ENCODE measurements at regions not wholly inside any gene's neighbourhood (a gene's known extent, or its start where the extent isn't known, plus 50 kb on each side); places are given as distances from the start of the nearest gene placed in this dataset.

- no peak for TF ChIP-seq CTCF (IDR thresholded peaks at IDR 0.05; ENCODE audit: control insufficient read depth, extremely low read depth, insufficient read depth)
- H3K4me3 ChIP-seq (ENCODE audit: low read depth, low read length), result no peak overlapping the region
- DNase-seq (ENCODE audit: low read depth), result no peak
These were observed 369.7 kb downstream of the CD109 start for GRCh38 chr6:74065705-74066104.

DNA sequence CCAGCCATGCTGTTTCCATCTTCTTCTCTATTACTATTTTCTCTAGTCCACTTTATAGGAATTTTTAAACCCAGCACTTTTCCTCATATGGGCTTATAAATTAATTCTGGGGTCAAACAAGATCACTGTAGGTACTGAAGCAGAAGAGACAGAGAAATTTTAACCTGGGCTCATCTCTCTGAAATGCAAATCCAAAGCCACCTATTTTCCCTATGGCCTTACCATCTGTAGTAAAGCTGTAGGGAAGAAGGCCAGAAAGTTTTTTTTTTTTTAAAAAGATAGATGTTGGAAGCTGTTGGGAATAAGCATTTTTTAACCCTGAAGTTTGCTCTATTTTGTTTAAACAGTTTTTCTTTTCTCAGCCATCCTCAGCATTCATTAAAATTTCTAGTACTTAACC lies 367.4 kb downstream of the CD109 start:
- no peak for TF ChIP-seq CTCF (IDR thresholded peaks at IDR 0.05; ENCODE audit: control insufficient read depth, extremely low read depth, insufficient read depth)
- H3K4me3 ChIP-seq (ENCODE audit: low read depth, low read length), result no peak overlapping the region
- no peak for DNase-seq (ENCODE audit: low read depth)

DNA sequence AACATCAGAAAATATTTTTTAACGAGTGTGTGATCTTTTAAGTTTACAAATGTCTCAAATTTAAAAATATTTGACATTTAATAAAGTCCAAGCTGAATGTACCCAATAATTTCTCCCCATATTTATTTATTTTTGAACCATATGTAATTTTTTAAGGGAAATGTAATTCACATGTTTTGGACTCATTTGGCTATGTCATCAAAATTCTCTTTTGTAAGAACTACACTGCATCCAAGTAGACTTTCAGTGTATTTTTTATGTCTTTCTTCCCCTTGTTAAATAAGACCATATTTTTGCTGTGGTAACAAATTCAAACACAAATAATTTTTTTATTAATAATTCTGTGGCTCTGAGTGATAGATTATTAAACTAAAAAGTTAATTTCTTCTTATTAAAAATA lies 365.2 kb downstream of the CD109 start:
- no peak overlapping the region for H3K4me3 ChIP-seq (ENCODE audit: low read depth, low read length)
- TF ChIP-seq CTCF (IDR thresholded peaks at IDR 0.05; ENCODE audit: control insufficient read depth, extremely low read depth, insufficient read depth), result no peak
- DNase-seq (ENCODE audit: low read depth), result no peak

- no peak overlapping the region for H3K4me3 ChIP-seq (ENCODE audit: low read depth, low read length)
- no peak for TF ChIP-seq CTCF (IDR thresholded peaks at IDR 0.05; ENCODE audit: control insufficient read depth, extremely low read depth, insufficient read depth)
- DNase-seq (ENCODE audit: low read depth), result no peak
These were observed 364.4 kb downstream of the CD109 start for GRCh38 chr6:74060354-74060753.

DNA sequence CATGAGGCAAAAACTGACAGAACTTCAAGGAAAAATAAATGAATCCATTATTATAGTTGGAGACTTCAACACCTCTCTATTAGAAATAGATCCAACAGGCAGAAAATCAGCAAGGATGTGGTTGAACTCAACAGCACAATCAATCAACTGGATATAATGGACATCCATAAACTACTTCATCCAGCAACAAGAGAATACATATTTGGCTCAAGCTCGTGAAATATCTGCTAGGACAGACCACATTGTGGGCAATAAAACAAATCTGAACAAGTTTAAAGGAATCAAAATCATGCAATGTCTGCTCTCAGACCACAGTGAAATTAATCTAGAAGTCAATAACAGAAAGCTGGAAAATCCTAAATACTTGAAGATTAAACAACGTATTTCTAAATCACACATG lies 362.6 kb downstream of the CD109 start:
- H3K4me3 ChIP-seq (ENCODE audit: low read depth, low read length), result no peak overlapping the region
- no peak for TF ChIP-seq CTCF (IDR thresholded peaks at IDR 0.05; ENCODE audit: control insufficient read depth, extremely low read depth, insufficient read depth)
- DNase-seq (ENCODE audit: low read depth), result no peak

DNA sequence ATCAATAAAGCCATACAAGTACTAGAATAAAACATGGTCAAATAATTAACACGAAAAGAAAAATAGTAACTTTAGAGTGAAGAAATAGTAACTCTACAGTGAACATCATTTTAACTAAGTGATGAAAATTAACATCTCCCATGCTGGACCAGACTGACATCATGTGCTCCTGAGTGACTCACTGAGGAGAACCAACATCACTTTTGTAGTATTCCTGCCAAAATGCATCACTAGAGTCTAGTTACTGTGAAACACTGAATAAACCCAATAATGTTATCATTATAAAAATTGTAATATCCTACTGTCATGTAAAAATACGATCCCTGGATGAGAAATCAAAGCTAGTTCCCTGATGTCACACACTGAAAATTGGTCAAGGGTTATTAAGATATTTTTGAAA lies 361.3 kb downstream of the CD109 start:
- TF ChIP-seq CTCF (IDR thresholded peaks at IDR 0.05; ENCODE audit: control insufficient read depth, extremely low read depth, insufficient read depth), result no peak
- DNase-seq (ENCODE audit: low read depth), result no peak
- no peak overlapping the region for H3K4me3 ChIP-seq (ENCODE audit: low read depth, low read length)

DNA sequence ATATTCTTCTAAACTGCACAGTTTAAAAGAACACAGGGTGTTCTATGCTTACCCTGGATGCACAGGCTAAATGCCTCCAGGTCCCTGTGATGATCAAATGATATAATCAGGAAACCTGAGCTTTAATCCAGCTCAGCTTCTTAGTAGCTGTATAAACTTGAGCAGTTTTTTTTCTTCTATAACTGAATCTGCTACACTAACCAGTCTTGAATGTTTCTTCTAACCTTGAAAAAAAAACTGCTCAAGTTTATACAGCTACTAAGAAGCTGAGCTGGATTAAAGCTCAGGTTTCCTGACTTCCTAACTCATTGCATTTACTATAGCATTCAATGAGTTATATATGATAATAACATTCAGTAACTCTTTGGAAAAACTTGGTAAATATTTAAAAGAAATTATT lies 358.2 kb downstream of the CD109 start:
- H3K4me3 ChIP-seq (ENCODE audit: low read depth, low read length), result no peak overlapping the region
- DNase-seq (ENCODE audit: low read depth), result no peak
- TF ChIP-seq CTCF (IDR thresholded peaks at IDR 0.05; ENCODE audit: control insufficient read depth, extremely low read depth, insufficient read depth), result no peak
